ENCODE measurements at regions not wholly inside any gene's neighbourhood (a gene's known extent, or its start where the extent isn't known, plus 50 kb on each side); places are given as distances from the start of the nearest gene placed in this dataset.

GRCh38 chr18:60295674-60296073, 76.9 kb downstream of the MC4R start:
- TF ChIP-seq, protein P1, sequence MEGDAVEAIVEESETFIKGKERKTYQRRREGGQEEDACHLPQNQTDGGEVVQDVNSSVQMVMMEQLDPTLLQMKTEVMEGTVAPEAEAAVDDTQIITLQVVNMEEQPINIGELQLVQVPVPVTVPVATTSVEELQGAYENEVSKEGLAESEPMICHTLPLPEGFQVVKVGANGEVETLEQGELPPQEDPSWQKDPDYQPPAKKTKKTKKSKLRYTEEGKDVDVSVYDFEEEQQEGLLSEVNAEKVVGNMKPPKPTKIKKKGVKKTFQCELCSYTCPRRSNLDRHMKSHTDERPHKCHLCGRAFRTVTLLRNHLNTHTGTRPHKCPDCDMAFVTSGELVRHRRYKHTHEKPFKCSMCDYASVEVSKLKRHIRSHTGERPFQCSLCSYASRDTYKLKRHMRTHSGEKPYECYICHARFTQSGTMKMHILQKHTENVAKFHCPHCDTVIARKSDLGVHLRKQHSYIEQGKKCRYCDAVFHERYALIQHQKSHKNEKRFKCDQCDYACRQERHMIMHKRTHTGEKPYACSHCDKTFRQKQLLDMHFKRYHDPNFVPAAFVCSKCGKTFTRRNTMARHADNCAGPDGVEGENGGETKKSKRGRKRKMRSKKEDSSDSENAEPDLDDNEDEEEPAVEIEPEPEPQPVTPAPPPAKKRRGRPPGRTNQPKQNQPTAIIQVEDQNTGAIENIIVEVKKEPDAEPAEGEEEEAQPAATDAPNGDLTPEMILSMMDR (IDR thresholded peaks at IDR 0.05) = no peak
- TF ChIP-seq EZH2 (IDR thresholded peaks at IDR 0.05) (no peak), EZH2phosphoT487 (IDR thresholded peaks at IDR 0.05) (no peak)
